ENCODE measurements at regions not wholly inside any gene's neighbourhood (a gene's known extent, or its start where the extent isn't known, plus 50 kb on each side); places are given as distances from the start of the nearest gene placed in this dataset.
"Not testable (repeated sequence)": the region's sequence is repeated elsewhere in the genome, so short reads cannot be mapped to it uniquely, and the experiment has no call there.

- no peak for DNase-seq (ENCODE audit: low spot score)
Measured at GRCh38 chr2:129193961-129194360, 785.5 kb upstream of the RAB6C start.

DNA sequence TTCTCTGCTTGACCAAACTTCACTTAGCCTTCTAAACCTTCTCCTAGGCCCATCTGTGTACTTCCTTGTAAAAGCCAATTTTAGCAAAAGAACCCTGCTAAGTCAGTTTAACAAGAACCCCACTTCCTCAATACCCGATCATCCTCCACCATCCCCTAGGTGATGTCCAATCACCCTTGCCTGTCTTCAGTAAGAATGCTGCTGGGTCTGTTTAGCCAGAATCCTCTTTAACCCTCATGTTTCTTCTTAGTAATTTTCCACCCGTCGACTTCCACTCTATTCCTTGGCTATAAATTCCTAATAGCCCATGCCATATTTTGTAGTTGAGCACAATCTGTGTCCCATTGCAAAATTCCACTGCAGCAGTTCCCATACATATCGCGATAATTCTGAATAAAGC, 780.0 kb upstream of the RAB6C start:
- DNase-seq (ENCODE audit: low spot score) = no peak

DNA sequence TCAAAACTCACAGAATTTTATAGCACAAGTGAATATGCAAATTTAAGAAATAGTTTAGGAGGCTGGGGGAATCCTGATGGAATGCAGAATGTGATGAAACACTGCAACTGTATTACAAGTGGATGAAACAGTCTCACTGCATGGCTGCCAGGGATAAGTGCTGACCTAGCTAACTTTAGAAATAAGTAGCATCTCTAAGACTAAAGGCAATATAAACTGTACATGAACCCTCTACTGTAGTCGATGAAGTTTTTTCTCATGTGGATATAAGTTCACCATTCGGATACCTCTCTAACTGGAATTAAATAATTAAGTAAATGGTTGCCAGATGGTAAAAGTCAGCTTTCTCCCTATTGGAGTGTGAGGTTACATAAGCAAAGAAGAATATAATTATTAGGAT, 777.8 kb upstream of the RAB6C start:
- DNase-seq (ENCODE audit: low spot score) = no peak

GRCh38 chr2:129203331-129203730, 776.1 kb upstream of the RAB6C start:
- no peak for DNase-seq (ENCODE audit: low spot score)

GRCh38 chr2:129204581-129204980, 774.9 kb upstream of the RAB6C start:
- DNase-seq (ENCODE audit: low spot score) = not testable (repeated sequence)

GRCh38 chr2:129205176-129205575, 774.3 kb upstream of the RAB6C start:
- DNase-seq (ENCODE audit: low spot score) = no peak

DNA sequence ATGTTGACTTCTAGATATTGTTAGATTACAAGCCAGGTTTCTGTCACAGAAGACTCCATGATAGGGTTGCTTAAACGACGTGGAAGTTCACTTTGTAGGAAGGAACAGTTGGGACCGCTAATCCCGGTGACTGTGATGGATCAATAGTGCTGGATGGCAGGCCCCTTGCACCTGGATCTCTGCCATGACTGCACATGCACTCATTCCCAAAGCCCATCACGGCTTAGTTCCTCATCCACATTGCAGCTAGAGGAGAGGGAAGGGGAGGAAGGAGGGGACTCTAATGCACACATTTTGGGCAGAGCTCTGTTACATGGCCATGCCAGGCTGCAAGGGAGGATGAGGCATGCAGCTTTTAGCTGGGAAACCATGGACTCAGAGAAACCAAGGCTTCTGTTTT, 773.7 kb upstream of the RAB6C start:
- DNase-seq (ENCODE audit: low spot score) = no peak

- no peak for DNase-seq (ENCODE audit: low spot score)
Measured at GRCh38 chr2:129212299-129212958, 767.0 kb upstream of the RAB6C start.

DNA sequence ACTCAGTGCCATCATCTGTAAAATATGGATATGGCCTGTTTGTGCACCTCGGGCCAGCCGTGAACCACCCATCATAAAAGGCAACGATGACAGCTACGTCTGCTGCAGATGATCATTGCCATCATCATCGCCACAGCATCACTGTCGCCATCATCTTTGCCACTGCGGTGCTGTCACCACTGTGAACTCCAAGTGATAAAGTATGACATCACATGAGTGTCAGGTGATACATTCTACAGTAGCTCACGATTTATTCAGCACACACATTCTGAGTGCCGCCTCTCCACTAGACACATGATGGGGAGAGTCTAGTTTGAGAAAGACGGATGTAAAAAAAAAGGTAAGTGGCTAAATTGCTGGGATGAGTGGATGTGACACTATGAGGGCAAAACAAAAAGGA, 755.4 kb upstream of the RAB6C start:
- no peak for DNase-seq (ENCODE audit: low spot score)

GRCh38 chr2:129224486-129224885, 755.0 kb upstream of the RAB6C start:
- DNase-seq (ENCODE audit: low spot score) = no peak

DNA sequence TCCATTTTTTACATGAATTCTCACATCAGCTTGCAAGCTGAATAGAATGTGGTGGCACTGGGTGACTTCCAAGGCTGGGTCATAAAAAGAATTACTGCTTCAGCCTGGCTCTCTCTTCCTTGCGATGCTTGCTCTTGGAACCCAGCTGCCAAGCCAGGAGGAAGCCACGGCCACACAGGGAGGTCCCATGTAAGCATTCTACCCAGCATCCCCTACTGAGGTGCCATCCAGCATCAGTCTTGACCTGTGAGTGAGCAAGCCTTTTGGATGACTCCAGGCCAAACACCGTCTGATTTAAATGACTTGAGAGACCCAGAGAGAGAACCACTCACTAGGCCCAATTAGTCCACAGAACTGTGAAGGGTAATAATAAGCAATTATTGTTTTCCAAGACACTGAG, 750.3 kb upstream of the RAB6C start:
- DNase-seq (ENCODE audit: low spot score) = no peak

- no peak for DNase-seq (ENCODE audit: low spot score)
Measured at GRCh38 chr2:129229830-129230441, 749.5 kb upstream of the RAB6C start.

- DNase-seq (ENCODE audit: low spot score) = no peak
Measured at GRCh38 chr2:129231924-129232323, 747.5 kb upstream of the RAB6C start.

DNA sequence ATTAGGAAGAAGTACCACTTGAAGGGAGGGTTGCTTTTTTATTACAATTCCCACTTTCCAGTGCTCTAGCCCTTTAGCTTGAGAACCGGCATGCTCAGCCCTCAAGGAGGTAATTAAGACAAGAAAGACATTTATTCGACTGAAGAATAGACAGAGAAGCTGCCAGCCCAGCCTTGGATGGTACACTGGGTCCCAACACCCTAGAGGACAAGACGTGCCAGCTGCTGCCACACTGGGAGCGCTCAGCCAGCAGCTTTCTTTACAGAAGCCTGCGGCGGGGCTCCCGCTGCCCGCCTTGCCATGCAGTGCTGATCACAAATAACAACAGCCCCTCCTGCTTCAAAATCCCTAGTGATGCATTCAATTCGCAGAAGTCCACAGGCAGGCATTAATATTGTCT, 746.3 kb upstream of the RAB6C start:
- DNase-seq (ENCODE audit: low spot score) = no peak

- peak; percentile 3 for DNase-seq (ENCODE audit: low spot score)
Measured at GRCh38 chr2:129233751-129234406, 745.6 kb upstream of the RAB6C start.

GRCh38 chr2:129236601-129237000, 742.9 kb upstream of the RAB6C start:
- DNase-seq (ENCODE audit: low spot score) = no peak

DNA sequence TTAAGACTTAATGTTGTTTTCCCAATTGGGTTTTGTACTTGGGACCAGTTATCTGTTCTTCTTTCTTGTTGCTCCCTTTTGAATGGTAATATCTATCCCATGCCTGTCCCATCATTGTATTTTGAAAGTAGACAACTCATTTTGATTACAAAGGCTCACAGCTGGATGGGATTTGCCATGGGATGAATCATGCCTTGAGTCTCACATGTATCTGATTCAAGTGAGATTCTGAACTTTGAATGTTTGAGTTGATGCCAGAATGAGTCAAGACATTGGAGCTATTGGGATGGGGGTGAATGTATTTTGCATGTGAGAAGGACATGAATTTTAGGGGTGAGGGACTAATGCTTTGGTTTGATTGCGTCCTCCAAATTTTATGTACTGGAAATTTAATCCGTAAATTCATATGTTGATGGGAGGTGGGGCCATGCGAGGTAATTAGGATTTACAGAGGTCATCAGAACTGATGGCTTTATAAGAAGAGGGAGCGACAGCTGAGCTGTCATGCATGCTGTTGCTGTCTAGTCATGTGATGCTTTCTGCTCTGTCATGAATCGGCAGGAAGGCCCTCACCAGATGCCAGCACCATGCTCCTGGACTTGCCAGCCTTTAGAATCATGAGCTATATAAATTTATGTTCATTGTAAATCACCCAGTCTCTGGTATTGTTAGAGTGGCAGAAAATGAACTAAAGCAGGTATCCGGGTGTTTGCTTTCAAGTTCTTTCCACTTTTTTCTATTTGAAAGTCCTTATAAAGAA, 741.3 kb upstream of the RAB6C start:
- DNase-seq (ENCODE audit: low spot score) = peak; percentile 4

DNA sequence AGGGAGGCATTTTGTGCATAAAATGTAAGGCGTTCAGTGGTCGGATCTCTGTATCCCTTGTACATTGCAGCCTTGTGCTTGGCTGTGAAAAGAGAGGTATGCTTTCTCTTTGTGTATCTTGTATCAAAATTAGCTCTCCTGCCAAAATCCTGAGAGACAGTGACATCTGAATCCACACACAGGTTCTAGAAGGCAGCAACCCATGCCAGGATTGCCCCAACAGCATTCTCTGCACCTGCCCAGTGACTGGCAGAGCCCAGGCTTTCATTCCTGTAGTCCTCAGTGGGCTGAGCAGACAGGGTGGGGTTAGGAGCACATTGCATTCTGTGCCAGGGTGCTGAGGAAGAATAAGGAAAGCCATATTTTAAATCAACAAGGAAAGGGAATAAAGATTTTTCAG, 740.3 kb upstream of the RAB6C start:
- DNase-seq (ENCODE audit: low spot score) = no peak

DNA sequence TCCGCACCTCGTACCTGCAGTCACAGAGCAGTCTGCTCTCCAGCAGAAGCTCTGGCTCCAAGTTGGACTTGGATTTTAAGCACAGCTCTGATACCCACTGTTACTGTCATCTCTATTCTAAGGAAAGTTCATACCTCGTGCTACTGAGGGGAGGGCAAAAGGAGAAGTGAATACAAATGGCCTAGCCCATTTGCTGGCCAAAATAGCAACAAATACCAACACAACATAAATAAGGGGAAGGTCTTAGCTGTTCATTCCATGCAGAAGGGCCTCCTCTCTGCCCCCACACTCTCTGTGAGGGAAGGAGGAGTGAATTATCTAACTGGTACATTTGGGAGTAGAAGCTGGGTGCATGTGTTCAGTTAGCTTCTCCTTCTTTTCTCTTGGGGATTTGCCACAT, 739.4 kb upstream of the RAB6C start:
- no peak for DNase-seq (ENCODE audit: low spot score)

- DNase-seq (ENCODE audit: low spot score) = no peak
Measured at GRCh38 chr2:129242269-129242668, 737.2 kb upstream of the RAB6C start.

DNA sequence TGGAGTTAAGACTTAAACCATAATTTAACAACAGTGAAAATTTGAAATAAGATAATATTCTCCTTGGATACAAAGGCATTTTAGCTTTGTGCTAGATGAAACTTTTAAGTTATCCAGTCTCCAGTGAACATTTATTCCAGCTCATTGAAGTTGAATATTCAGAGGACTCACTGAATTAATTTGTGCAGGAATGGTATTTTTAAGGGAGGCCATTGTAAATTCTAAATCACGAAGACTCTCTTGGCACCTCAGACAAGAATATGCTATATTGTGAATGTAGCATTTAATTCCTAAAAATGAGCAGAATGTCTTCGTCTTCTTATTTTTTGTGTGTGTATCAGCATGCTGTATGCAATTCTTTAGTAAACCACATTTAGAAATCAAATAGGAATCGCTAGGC, 731.7 kb upstream of the RAB6C start:
- no peak for DNase-seq (ENCODE audit: low spot score)

DNA sequence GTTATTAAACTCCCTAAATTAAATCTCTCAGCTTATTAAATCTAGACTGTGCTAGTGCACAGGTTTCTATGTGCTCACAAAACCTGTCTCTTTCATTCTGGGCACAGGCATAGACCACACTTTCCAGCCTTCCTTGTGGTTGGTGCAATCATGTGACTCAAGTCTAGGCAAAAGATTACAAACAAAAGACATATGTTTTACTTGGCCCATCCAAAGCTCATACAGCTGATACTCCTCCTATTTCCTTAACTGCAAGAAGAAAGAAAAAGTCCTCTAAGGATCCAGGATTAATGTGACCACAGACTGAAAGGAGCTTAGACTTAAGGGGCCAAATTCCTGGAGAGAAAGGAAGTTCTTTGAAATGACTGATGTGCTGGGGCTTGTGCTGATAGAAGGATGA, 731.3 kb upstream of the RAB6C start:
- DNase-seq (ENCODE audit: low spot score) = no peak
